ENCODE measurements at regions not wholly inside any gene's neighbourhood (a gene's known extent, or its start where the extent isn't known, plus 50 kb on each side); places are given as distances from the start of the nearest gene placed in this dataset.

DNA sequence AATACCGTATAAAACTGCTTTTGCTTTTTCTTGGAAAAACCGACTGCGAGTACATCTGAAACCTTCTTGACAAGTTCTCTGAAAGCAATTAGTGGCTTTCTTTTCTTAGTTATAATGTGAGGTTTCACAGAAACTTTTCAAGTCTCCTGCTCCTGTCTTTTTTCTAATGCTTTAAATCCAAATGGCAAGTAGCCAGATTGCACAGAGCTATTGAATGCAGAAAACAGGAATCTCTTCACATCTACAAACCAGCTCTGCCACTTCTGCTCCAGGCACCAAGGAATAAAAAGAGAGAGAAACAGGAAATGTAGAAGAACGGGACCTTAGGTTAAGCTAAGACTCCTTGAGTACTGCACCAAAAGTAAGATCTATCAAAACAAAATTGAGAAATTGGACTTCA, 267.3 kb upstream of the TET2 start:
- no peaks in the 10 kb centered on the region for H3K9me3 ChIP-seq (replicated peaks; ENCODE audit: control insufficient read depth, low read depth, low read length)
- no peaks in the 10 kb centered on the region for H3K4me1 ChIP-seq (ENCODE audit: control insufficient read depth, insufficient read depth, low read length)
- H3K4me3 ChIP-seq (ENCODE audit: low read length): no peak overlapping the region
- H3K36me3 ChIP-seq (ENCODE audit: control insufficient read depth, insufficient read depth, low read length): no peaks in the 10 kb centered on the region
- DNase-seq: peak; percentile 67
- no peak overlapping the region for H3K27ac ChIP-seq (ENCODE audit: low read length)
- H3K27me3 ChIP-seq (ENCODE audit: control insufficient read depth, insufficient read depth, low read length): no peaks in the 10 kb centered on the region
- WGBS (ENCODE audit: insufficient coverage): no CpG with 5 or more reads among the region's 4 CpGs

DNA sequence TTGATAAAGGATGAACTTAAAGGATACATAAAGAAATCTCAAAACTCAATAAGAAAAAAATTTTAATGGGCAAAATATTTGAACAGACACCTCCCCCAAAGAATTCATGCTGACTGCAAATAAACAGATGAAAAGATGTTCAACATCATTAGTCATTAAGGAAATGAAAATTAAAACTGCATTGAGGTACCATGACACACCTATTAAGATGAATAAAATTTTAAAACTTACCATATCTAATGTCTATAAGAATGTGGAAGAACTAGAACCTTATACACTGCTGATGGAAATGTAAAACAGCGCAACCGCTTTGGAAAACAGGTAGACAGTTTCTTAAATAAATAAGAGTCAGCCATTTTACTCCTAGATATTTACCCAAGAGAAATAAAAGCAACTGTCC, 266.8 kb upstream of the TET2 start:
- H3K4me1 ChIP-seq (ENCODE audit: control insufficient read depth, insufficient read depth, low read length): no peaks in the 10 kb centered on the region
- DNase-seq: no peak
- no peaks in the 10 kb centered on the region for H3K9me3 ChIP-seq (replicated peaks; ENCODE audit: control insufficient read depth, low read depth, low read length)
- no peaks in the 10 kb centered on the region for H3K36me3 ChIP-seq (ENCODE audit: control insufficient read depth, insufficient read depth, low read length)
- H3K27ac ChIP-seq (ENCODE audit: low read length): no peak overlapping the region
- no peaks in the 10 kb centered on the region for H3K27me3 ChIP-seq (ENCODE audit: control insufficient read depth, insufficient read depth, low read length)
- H3K4me3 ChIP-seq (ENCODE audit: low read length): no peak overlapping the region
- WGBS (ENCODE audit: insufficient coverage): no CpG with 5 or more reads among the region's 2 CpGs

DNA sequence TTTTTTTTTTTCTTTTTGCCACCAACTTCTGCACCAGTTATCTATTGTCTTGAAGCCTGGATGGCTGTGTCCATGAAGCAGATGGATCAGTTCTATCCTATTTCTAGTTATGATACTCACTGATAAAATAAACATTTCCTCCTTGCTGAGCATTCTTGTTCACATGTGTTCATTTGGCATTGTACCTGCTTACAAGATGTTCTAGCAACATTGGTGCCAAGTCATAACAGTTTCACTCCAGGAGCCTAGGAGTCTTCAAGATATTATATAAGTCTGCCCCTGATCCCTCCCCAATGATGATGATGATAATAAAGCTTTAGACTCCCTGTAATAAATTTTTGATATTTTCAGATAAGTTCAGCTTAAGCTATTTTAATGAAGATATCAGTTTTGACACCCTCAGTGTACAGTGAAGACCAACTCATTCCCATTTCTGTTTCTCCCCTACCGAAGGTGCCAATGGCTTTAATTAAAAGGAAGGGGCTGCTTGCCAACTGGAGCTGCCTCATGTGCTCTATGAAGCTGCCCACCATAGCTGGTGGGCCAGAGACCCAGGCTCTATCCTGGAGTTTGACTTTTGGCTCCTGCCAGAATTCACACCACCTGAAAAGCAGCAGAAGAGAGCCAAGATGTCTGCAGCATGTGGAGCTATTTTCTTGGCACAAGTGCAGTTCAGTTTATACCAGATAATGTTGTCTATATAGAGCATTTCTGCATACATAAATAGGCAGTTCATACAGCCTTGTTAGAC, 265.4 kb upstream of the TET2 start:
- no peaks in the 10 kb centered on the region for H3K9me3 ChIP-seq (replicated peaks; ENCODE audit: control insufficient read depth, low read depth, low read length)
- no peak for DNase-seq
- H3K4me1 ChIP-seq (ENCODE audit: control insufficient read depth, insufficient read depth, low read length): no peaks in the 10 kb centered on the region
- H3K27me3 ChIP-seq (ENCODE audit: control insufficient read depth, insufficient read depth, low read length): no peaks in the 10 kb centered on the region
- no peak overlapping the region for H3K4me3 ChIP-seq (ENCODE audit: low read length)
- H3K27ac ChIP-seq (ENCODE audit: low read length): no peak overlapping the region
- WGBS (ENCODE audit: insufficient coverage): 86% methylated on average over 1 of the region's 1 CpG
- H3K36me3 ChIP-seq (ENCODE audit: control insufficient read depth, insufficient read depth, low read length): no peaks in the 10 kb centered on the region

DNA sequence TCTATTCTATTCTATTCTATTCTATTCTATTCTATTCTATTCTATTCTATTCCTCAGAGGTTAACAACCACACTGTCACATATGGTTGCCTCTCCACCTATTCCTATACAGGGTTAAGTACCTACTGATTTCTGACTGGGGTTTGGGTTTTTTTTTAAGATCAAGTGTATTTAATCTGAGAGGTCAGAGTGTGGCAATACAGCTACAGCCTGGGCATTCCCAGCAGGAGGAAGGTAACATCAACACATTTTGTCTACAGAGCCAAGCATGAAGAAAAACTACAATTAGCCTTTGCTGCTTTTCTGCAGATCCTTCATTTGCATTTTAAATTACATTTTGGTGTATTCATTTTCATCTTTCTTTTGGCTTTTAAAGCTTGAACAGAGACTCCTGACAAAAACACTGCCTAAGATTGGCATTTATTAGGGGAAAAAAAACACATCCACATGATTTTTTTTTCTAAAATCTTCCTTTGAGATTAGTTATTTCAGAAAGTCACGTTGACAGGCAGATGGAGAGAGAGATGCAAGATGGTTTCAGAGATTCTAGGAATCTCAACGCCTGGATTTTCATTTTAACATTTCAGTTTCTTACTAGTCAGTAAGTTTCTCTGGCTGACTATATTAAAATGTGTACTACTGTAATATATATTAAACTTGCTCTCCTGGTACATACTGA, 255.9 kb upstream of the TET2 start:
- no peak for DNase-seq
- H3K27ac ChIP-seq (ENCODE audit: low read length): no peak overlapping the region
- no peaks in the 10 kb centered on the region for H3K4me1 ChIP-seq (ENCODE audit: control insufficient read depth, insufficient read depth, low read length)
- H3K36me3 ChIP-seq (ENCODE audit: control insufficient read depth, insufficient read depth, low read length): no peaks in the 10 kb centered on the region
- H3K27me3 ChIP-seq (ENCODE audit: control insufficient read depth, insufficient read depth, low read length): no peaks in the 10 kb centered on the region
- no peaks in the 10 kb centered on the region for H3K9me3 ChIP-seq (replicated peaks; ENCODE audit: control insufficient read depth, low read depth, low read length)
- WGBS (ENCODE audit: insufficient coverage): no CpG with 5 or more reads among the region's 2 CpGs
- no peak overlapping the region for H3K4me3 ChIP-seq (ENCODE audit: low read length)

DNA sequence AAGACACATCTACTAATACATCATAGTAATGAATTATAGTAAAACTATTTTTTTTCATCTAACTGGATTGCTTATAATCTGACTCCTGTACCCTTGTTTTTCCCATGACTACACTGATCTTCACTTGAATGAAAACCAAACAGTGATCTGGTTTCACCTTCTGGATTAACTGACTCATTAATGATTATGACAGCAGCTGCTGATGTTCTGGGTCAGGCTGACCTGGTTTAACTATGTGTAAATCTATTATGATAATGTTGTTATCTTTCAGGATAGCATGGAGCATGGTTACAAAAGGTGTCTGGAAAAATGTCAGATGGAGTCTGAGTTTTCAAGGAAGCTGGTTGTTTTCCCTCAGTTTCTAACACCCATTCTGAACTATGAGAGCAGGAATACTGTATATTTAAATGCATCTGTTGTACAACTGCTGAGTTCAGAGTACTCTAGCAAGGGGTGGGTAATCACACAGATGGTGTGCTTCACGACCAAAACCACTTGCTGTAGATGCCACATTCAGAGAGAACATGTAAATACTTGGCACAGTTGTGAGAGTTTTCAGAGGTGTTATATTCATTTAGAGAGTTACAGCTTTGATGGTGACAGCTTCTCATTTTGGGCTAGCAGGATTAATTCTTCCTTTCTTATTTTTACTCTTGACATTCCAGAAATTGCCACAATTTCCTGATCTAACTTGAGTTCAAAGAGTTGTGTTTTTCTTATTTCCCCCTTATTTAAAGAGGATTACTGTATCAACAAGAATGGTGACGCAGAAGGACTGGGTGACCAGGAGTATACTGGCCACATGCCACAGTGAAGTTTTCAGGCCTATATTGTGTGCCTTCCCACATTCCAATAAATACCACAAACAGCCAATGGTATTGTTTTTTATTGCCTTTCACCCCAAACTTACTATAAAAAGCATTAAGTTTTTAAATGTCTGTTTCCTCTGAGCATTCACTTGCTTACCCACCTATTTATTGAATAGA, 249.7 kb upstream of the TET2 start:
- peak; percentile 46 for DNase-seq
- H3K27me3 ChIP-seq (ENCODE audit: control insufficient read depth, insufficient read depth, low read length): no peaks in the 10 kb centered on the region
- no CpG with 5 or more reads among the region's 2 CpGs for WGBS (ENCODE audit: insufficient coverage)
- H3K27ac ChIP-seq (ENCODE audit: low read length): peak overlapping the region; percentile 50
- H3K4me1 ChIP-seq (ENCODE audit: control insufficient read depth, insufficient read depth, low read length): peaks cover 12% of the 10 kb centered on the region
- H3K9me3 ChIP-seq (replicated peaks; ENCODE audit: control insufficient read depth, low read depth, low read length): no peaks in the 10 kb centered on the region
- H3K4me3 ChIP-seq (ENCODE audit: low read length): no peak overlapping the region
- no peaks in the 10 kb centered on the region for H3K36me3 ChIP-seq (ENCODE audit: control insufficient read depth, insufficient read depth, low read length)

DNA sequence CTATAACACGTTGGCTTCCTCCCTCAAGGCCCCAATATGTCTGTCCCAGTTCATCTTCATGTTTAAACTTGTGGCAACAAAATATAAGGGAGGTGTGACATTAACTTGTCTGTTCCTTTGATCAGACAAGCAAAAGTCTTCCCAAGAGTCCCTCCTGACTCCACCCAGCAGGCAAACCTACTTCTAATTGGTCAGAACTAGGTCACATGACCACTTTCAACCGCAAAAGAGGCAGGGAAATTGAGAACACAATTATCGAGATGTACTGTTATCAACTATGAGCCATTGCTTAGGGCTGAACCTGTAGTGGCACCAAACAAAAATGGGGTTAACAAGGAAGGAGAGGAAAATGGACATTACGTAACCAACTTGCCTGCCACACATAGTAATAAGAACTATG, 246.8 kb upstream of the TET2 start:
- Histone ChIP-seq H3K4me3 (ENCODE audit: low read length) (no peak overlapping the region), H3K27ac (ENCODE audit: low read length) (no peak overlapping the region), H3K36me3 (ENCODE audit: control insufficient read depth, insufficient read depth, low read length) (no peaks in the 10 kb centered on the region), H3K4me1 (ENCODE audit: control insufficient read depth, insufficient read depth, low read length) (peaks cover 19% of the 10 kb centered on the region), H3K9me3 (replicated peaks; ENCODE audit: control insufficient read depth, low read depth, low read length) (no peaks in the 10 kb centered on the region), H3K27me3 (ENCODE audit: control insufficient read depth, insufficient read depth, low read length) (no peaks in the 10 kb centered on the region)
- 92% methylated on average over 2 of the region's 4 CpGs for WGBS (ENCODE audit: insufficient coverage)
- no peak for DNase-seq

DNA sequence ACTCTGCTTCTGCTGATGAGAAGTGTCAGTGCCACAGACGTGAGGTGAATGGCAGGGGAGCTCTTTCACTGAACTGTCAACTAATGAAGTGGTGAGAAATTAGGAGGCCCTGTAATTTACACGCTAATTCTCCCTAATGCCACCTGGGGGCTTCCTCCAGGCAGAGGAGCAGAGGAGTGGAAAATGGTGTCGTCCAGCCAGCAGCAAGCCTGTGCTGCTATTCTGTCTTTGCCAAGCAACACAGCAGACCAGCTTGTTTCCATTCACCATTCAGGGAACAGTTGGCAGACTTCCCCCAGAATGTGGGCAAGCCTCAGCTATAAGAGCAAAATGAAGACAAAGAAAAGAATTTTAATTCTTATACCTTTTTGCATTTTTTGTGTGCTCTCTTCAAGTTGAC, 245.2 kb upstream of the TET2 start:
- peak overlapping the region; percentile 38 for H3K27ac ChIP-seq (ENCODE audit: low read length)
- no peaks in the 10 kb centered on the region for H3K9me3 ChIP-seq (replicated peaks; ENCODE audit: control insufficient read depth, low read depth, low read length)
- peak; percentile 86 for DNase-seq

DNA sequence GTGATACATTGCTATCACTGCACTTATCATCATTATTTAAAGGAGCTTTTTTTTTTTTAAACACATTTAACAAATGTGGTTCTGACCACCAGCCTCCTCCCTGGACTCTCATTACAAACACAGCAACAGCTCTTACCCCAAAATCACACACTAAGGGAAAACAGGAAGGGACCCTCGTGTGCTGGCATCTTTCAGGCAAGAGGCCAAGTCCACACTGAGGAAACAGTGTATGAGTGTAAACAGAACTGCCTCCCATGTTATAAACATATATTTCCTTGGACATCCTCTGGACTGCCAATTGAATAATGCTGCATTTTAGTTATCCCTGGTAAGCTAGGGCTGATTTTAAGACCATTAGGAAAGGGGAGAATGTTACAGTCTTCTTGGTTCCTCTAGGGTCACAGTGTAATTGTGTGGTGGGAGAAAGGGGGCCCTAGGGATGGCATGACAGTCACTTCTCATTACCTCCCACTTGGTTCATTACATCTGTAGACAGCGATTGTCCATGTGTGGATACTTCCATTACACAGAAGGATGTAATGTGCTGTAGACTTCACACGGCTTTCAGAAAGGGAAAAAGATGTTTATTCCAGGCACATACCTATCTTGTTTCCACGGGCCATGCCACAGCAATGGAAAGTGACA, 244.6 kb upstream of the TET2 start:
- Histone ChIP-seq H3K36me3 (ENCODE audit: control insufficient read depth, insufficient read depth, low read length) (no peaks in the 10 kb centered on the region), H3K27ac (ENCODE audit: low read length) (no peak overlapping the region), H3K4me1 (ENCODE audit: control insufficient read depth, insufficient read depth, low read length) (peaks cover 23% of the 10 kb centered on the region), H3K9me3 (replicated peaks; ENCODE audit: control insufficient read depth, low read depth, low read length) (no peaks in the 10 kb centered on the region), H3K4me3 (ENCODE audit: low read length) (no peak overlapping the region), H3K27me3 (ENCODE audit: control insufficient read depth, insufficient read depth, low read length) (no peaks in the 10 kb centered on the region)
- DNase-seq: no peak
- WGBS (ENCODE audit: insufficient coverage): no CpG with 5 or more reads among the region's 4 CpGs

More for the DNA sequence above, 245.2 kb upstream of the TET2 start:
- Histone ChIP-seq H3K4me1 (ENCODE audit: control insufficient read depth, insufficient read depth, low read length) (peaks cover 23% of the 10 kb centered on the region), H3K27me3 (ENCODE audit: control insufficient read depth, insufficient read depth, low read length) (no peaks in the 10 kb centered on the region), H3K4me3 (ENCODE audit: low read length) (no peak overlapping the region), H3K36me3 (ENCODE audit: control insufficient read depth, insufficient read depth, low read length) (no peaks in the 10 kb centered on the region)
- WGBS (ENCODE audit: insufficient coverage): no CpG with 5 or more reads among the region's 3 CpGs

DNA sequence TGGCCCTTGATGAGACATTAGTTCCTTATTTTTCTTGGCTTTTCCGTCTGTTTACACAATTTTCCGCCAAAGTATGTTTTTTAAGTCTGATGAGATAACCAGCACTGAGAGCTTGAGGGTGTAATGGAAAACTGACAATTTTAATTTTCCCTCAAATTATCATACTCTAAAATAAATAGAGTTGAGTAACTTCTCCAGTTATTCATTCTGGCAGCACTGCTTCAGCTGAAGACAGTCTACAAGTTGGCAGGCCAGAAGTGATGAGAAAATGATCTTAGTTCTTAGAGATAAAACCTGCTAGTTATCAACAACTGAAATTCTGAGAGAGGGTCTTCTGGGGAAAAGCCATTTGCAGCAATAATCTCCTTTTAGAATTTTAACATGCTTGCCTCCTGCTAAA, 241.6 kb upstream of the TET2 start:
- no peak overlapping the region for H3K4me3 ChIP-seq (ENCODE audit: low read length)
- H3K27me3 ChIP-seq (ENCODE audit: control insufficient read depth, insufficient read depth, low read length): no peaks in the 10 kb centered on the region
- no peaks in the 10 kb centered on the region for H3K9me3 ChIP-seq (replicated peaks; ENCODE audit: control insufficient read depth, low read depth, low read length)
- DNase-seq: no peak
- H3K4me1 ChIP-seq (ENCODE audit: control insufficient read depth, insufficient read depth, low read length): peaks cover 26% of the 10 kb centered on the region
- H3K36me3 ChIP-seq (ENCODE audit: control insufficient read depth, insufficient read depth, low read length): no peaks in the 10 kb centered on the region
- no peak overlapping the region for H3K27ac ChIP-seq (ENCODE audit: low read length)
- no CpG with 5 or more reads among the region's 2 CpGs for WGBS (ENCODE audit: insufficient coverage)

Measured in muscle of leg (tissue), 3 donors.